ENCODE measurements at regions not wholly inside any gene's neighbourhood (a gene's known extent, or its start where the extent isn't known, plus 50 kb on each side); places are given as distances from the start of the nearest gene placed in this dataset.

GRCh38 chr18:38115201-38115600 is 549.6 kb upstream of the CELF4 start:
- intact Hi-C loops (cut with DNase I), result no loop called here
- Histone ChIP-seq H3K27ac (no peak overlapping the region), H3K4me3 (no peak overlapping the region), H3K9me3 (no peaks in the 10 kb centered on the region), H3K36me3 (no peaks in the 10 kb centered on the region), H3K4me1 (no peaks in the 10 kb centered on the region), H3K27me3 (no peaks in the 10 kb centered on the region)
- no peak for DNase-seq
- WGBS, 2 donors, result 4 to 10% methylated on average over 1 of the region's 1 CpG
- TF ChIP-seq POLR2A (IDR thresholded peaks at IDR 0.05) (no peak), POLR2AphosphoS5 (IDR thresholded peaks at IDR 0.05) (no peak), EP300 (IDR thresholded peaks at IDR 0.05) (no peak), CTCF (IDR thresholded peaks at IDR 0.05) (no peak)

GRCh38 chr18:38087538-38087937 is 521.9 kb upstream of the CELF4 start:
- 26 to 83% methylated on average over 1 of the region's 1 CpG for WGBS, 2 donors
- TF ChIP-seq CTCF (IDR thresholded peaks at IDR 0.05) (no peak), EP300 (IDR thresholded peaks at IDR 0.05) (no peak), POLR2A (IDR thresholded peaks at IDR 0.05) (no peak), POLR2AphosphoS5 (IDR thresholded peaks at IDR 0.05) (no peak)
- Histone ChIP-seq H3K27ac (no peak overlapping the region), H3K9me3 (no peaks in the 10 kb centered on the region), H3K4me3 (no peak overlapping the region), H3K4me1 (no peaks in the 10 kb centered on the region), H3K27me3 (no peaks in the 10 kb centered on the region), H3K36me3 (no peaks in the 10 kb centered on the region)
- no peak for DNase-seq
- intact Hi-C loops (cut with DNase I), result no loop called here

- no peak for TF ChIP-seq EP300 (IDR thresholded peaks at IDR 0.05)
- TF ChIP-seq CTCF (IDR thresholded peaks at IDR 0.05), result no peak
- TF ChIP-seq POLR2A (IDR thresholded peaks at IDR 0.05), result no peak
- TF ChIP-seq POLR2AphosphoS5 (IDR thresholded peaks at IDR 0.05), result no peak
- H3K4me3 ChIP-seq, result no peak overlapping the region
- no peaks in the 10 kb centered on the region for H3K27me3 ChIP-seq
- no peaks in the 10 kb centered on the region for H3K4me1 ChIP-seq
- no peak overlapping the region for H3K27ac ChIP-seq
- 70 to 83% methylated on average over 1 of the region's 1 CpG for WGBS, 2 donors
- DNase-seq, result no peak
- H3K9me3 ChIP-seq, result peaks cover 0 to 4% (median 0%) of the 10 kb centered on the region in 4 donors
- intact Hi-C loops (cut with DNase I), result no loop called here
- H3K36me3 ChIP-seq, result no peaks in the 10 kb centered on the region
Measured at GRCh38 chr18:38081516-38081915, 515.9 kb upstream of the CELF4 start.

GRCh38 chr18:38077229-38077628 is 511.6 kb upstream of the CELF4 start:
- peaks cover 0 to 4% (median 0%) of the 10 kb centered on the region in 4 donors for H3K9me3 ChIP-seq
- H3K4me1 ChIP-seq, result no peaks in the 10 kb centered on the region
- 45 to 51% methylated on average over 4 of the region's 4 CpGs for WGBS, 2 donors
- intact Hi-C loops (cut with DNase I), result no loop called here
- no peaks in the 10 kb centered on the region for H3K36me3 ChIP-seq
- H3K4me3 ChIP-seq, result no peak overlapping the region
- no peaks in the 10 kb centered on the region for H3K27me3 ChIP-seq
- TF ChIP-seq POLR2A (IDR thresholded peaks at IDR 0.05), result no peak
- no peak for TF ChIP-seq EP300 (IDR thresholded peaks at IDR 0.05)
- no peak for TF ChIP-seq POLR2AphosphoS5 (IDR thresholded peaks at IDR 0.05)
- no peak for TF ChIP-seq CTCF (IDR thresholded peaks at IDR 0.05)
- no peak overlapping the region for H3K27ac ChIP-seq
- no peak for DNase-seq

GRCh38 chr18:38076346-38077070 is 510.9 kb upstream of the CELF4 start:
- Histone ChIP-seq H3K9me3 (peaks cover 0 to 4% (median 0%) of the 10 kb centered on the region in 4 donors), H3K4me3 (no peak overlapping the region), H3K36me3 (no peaks in the 10 kb centered on the region), H3K27me3 (no peaks in the 10 kb centered on the region), H3K27ac (no peak overlapping the region), H3K4me1 (no peaks in the 10 kb centered on the region)
- DNase-seq, result no peak
- intact Hi-C loops (cut with DNase I), result no loop called here
- TF ChIP-seq POLR2AphosphoS5 (IDR thresholded peaks at IDR 0.05), result no peak
- TF ChIP-seq CTCF (IDR thresholded peaks at IDR 0.05), result no peak
- no peak for TF ChIP-seq POLR2A (IDR thresholded peaks at IDR 0.05)
- TF ChIP-seq EP300 (IDR thresholded peaks at IDR 0.05), result no peak
- 74 to 76% methylated on average over 5 of the region's 5 CpGs for WGBS, 2 donors

All from sigmoid colon (tissue), 6 donors.